H9 (cell line): ENCODE measurements at regions not wholly inside any gene's neighbourhood (a gene's known extent, or its start where the extent isn't known, plus 50 kb on each side); places are given as distances from the start of the nearest gene placed in this dataset.
A peak's percentile ranks its signal among the peaks of the same experiment; 100 is the strongest.

Experiments
- DNase-seq: peaks from one replicate; pipeline ENCODE4 v3.0.0-alpha.2; 2017
- H2AFZ ChIP-seq: one replicate; pipeline ENCODE4 v1.6.1; 2013; ENCODE audit warnings: mild to moderate bottlenecking, low read length, control low read depth, moderate library complexity
- H2AK5ac ChIP-seq: 2 replicates; pipeline ENCODE4 v1.6.1; 2013; ENCODE audit warnings: low read length, control low read depth, mixed read lengths; ENCODE audit not compliant: insufficient read length
- H2BK120ac ChIP-seq: one replicate; pipeline ENCODE4 v1.6.1; 2013; ENCODE audit warnings: low read depth, mild to moderate bottlenecking, low read length, control low read depth, inconsistent platforms; ENCODE audit not compliant: poor library complexity, severe bottlenecking
- H2BK12ac ChIP-seq: 2 replicates; pipeline ENCODE4 v1.6.1; 2013; ENCODE audit warnings: low read length, control low read depth, mixed read lengths, low read depth; ENCODE audit not compliant: insufficient read length
- H2BK15ac ChIP-seq: 2 replicates; pipeline ENCODE4 v1.6.1; 2013; ENCODE audit warnings: low read depth, low read length, control low read depth
- H2BK20ac ChIP-seq: one replicate; pipeline ENCODE4 v1.6.1; 2013; ENCODE audit warnings: low read depth, mild to moderate bottlenecking, low read length, control low read depth, inconsistent platforms; ENCODE audit not compliant: poor library complexity, severe bottlenecking
- H2BK5ac ChIP-seq: 2 replicates; pipeline ENCODE4 v1.6.1; 2013; ENCODE audit warnings: low read length, control low read depth, mixed read lengths; ENCODE audit not compliant: insufficient read length
- H3K14ac ChIP-seq: 2 replicates; pipeline ENCODE4 v1.6.1; 2013; ENCODE audit warnings: low read length, control low read depth; ENCODE audit not compliant: insufficient read depth
- H3K18ac ChIP-seq: 2 replicates; pipeline ENCODE4 v1.6.1; 2013; ENCODE audit warnings: low read depth, mild to moderate bottlenecking, mixed read lengths, low read length, control low read depth; ENCODE audit not compliant: insufficient read length
- H3K23ac ChIP-seq: 2 replicates; pipeline ENCODE4 v1.6.1; 2013; ENCODE audit warnings: low read length, control low read depth, mixed read lengths, low read depth; ENCODE audit not compliant: insufficient read length
- H3K23me2 ChIP-seq: 2 replicates; pipeline ENCODE4 v1.6.1; 2013; ENCODE audit warnings: low read depth, mild to moderate bottlenecking, mixed read lengths, low read length, control low read depth; ENCODE audit not compliant: insufficient read length, poor library complexity, severe bottlenecking
- H3K27ac ChIP-seq: 2 replicates; pipeline ENCODE4 v1.5.1; 2013; ENCODE audit warnings: low read length, control low read depth, mixed read lengths, low read depth; ENCODE audit not compliant: insufficient read length
- H3K27me3 ChIP-seq: 2 replicates; pipeline ENCODE4 v1.6.1; 2013; ENCODE audit warnings: low read length, control low read depth, inconsistent platforms; ENCODE audit not compliant: insufficient read depth
- H3K4ac ChIP-seq: 2 replicates; pipeline ENCODE4 v1.6.1; 2013; ENCODE audit warnings: low read depth, mild to moderate bottlenecking, control low read depth, inconsistent platforms, low read length, moderate library complexity
- H3K4me1 ChIP-seq: 2 replicates; pipeline ENCODE4 v1.6.1; 2013; ENCODE audit warnings: low read length, control low read depth, inconsistent platforms; ENCODE audit not compliant: insufficient read depth
- H3K4me2 ChIP-seq: 2 replicates; pipeline ENCODE4 v1.6.1; 2013; ENCODE audit warnings: low read length, control low read depth, mixed read lengths; ENCODE audit not compliant: insufficient read length, insufficient read depth
- H3K56ac ChIP-seq: 2 replicates; pipeline ENCODE4 v1.6.1; 2013; ENCODE audit warnings: low read depth, mild to moderate bottlenecking, mixed read lengths, low read length, control low read depth; ENCODE audit not compliant: insufficient read length
- H3K79me1 ChIP-seq: 2 replicates; pipeline ENCODE4 v1.6.1; 2013; ENCODE audit warnings: low read depth, mild to moderate bottlenecking, moderate library complexity, low read length, control low read depth, inconsistent platforms; ENCODE audit not compliant: insufficient read depth, poor library complexity, severe bottlenecking
- H3K79me2 ChIP-seq: 2 replicates; pipeline ENCODE4 v1.6.1; 2013; ENCODE audit warnings: low read length, control low read depth, inconsistent platforms; ENCODE audit not compliant: insufficient read depth
- H3K9ac ChIP-seq: 2 replicates; pipeline ENCODE4 v1.6.1; 2013; ENCODE audit warnings: low read length, control low read depth, mixed read lengths; ENCODE audit not compliant: insufficient read length; ENCODE audit errors: extremely low read depth
- H3K9me3 ChIP-seq: one replicate; pipeline ENCODE4 v1.6.1; 2013; ENCODE audit warnings: low read depth, low read length, inconsistent platforms; ENCODE audit not compliant: control insufficient read depth
- H3T11ph ChIP-seq: one replicate; pipeline ENCODE4 v1.6.1; 2013; ENCODE audit warnings: mild to moderate bottlenecking, low read length, control low read depth, inconsistent platforms
- H4K20me1 ChIP-seq: one replicate; pipeline ENCODE4 v1.6.1; 2013; ENCODE audit not compliant: control insufficient read depth, insufficient read length, insufficient read depth
- H4K5ac ChIP-seq: 2 replicates; pipeline ENCODE4 v1.6.1; 2013; ENCODE audit warnings: low read depth, mild to moderate bottlenecking, mixed read lengths, low read length, control low read depth; ENCODE audit not compliant: insufficient read length
- H4K8ac ChIP-seq: replicated peaks from 2 replicates; pipeline ENCODE4 v1.6.1; 2013; ENCODE audit warnings: low read length, control low read depth, mixed read lengths, low read depth; ENCODE audit not compliant: insufficient read length
- H4K91ac ChIP-seq: 2 replicates; pipeline ENCODE4 v1.6.1; 2013; ENCODE audit warnings: low read depth, mild to moderate bottlenecking, moderate library complexity, mixed read lengths, low read length, control low read depth; ENCODE audit not compliant: insufficient read length
- H3K27ac Mint-ChIP-seq, 3 experiments: 2 replicates in 2 of 3; 3 replicates in 1 of 3; pipeline ENCODE4 v1.8.0; 2020 to 2021; ENCODE audit warnings: mixed read lengths in 3 of 3, mild to moderate bottlenecking in 1 of 3, moderate library complexity in 1 of 3
- H3K27me3 Mint-ChIP-seq: 2 replicates; pipeline ENCODE4 v1.8.0; 2021; ENCODE audit warnings: low read depth, mild to moderate bottlenecking, moderate library complexity, mixed read lengths
- H3K36me3 Mint-ChIP-seq, 3 experiments: 2 replicates in 2 of 3; 3 replicates in 1 of 3; pipeline ENCODE4 v1.8.0; 2020 to 2021; ENCODE audit warnings: low read depth in 3 of 3, mixed read lengths in 3 of 3; ENCODE audit not compliant: insufficient read depth in 1 of 3
- H3K4me1 Mint-ChIP-seq, 2 experiments: 2 replicates each; pipeline ENCODE4 v1.8.0; 2020; ENCODE audit warnings: mixed read lengths in 2 of 2
- H3K4me3 Mint-ChIP-seq, 2 experiments: 2 replicates in 1 of 2; 3 replicates in 1 of 2; pipeline ENCODE4 v1.8.0; 2020 to 2021; ENCODE audit warnings: mild to moderate bottlenecking in 2 of 2, mixed read lengths in 2 of 2, moderate library complexity in 1 of 2
- H3K9me3 Mint-ChIP-seq, 2 experiments: 2 replicates in 1 of 2; 3 replicates in 1 of 2; pipeline ENCODE4 v1.8.0; 2020; ENCODE audit warnings: mild to moderate bottlenecking in 2 of 2, mixed read lengths in 2 of 2, moderate library complexity in 1 of 2
- WGBS: extraction: QIAGEN DNeasy Blood & Tissue Kit; methylation state at CpG from one replicate; pipeline ENCODE4 v1.1.7; 2013; ENCODE audit warnings: missing lambda C conversion rate, low lambda C conversion rate, mixed read lengths; ENCODE audit not compliant: insufficient read length; ENCODE audit errors: extremely low coverage; 5-methylcytosine and 5-hydroxymethylcytosine counted together
- TF ChIP-seq, protein P1 (sequence below): fragments of 200-600 bp; sonication (generic); conservative IDR thresholded peaks from 3 replicates; pipeline ENCODE4 v1.8.0; 2021; ENCODE audit warnings: antibody characterized with exemption, mild to moderate bottlenecking

GRCh38 chr18:22558945-22559385 lies 141.2 kb upstream of the CTAGE1 start:
- H3K9me3 Mint-ChIP-seq = no peaks in the 10 kb centered on the region
- no peaks in the 10 kb centered on the region for H4K20me1 ChIP-seq
- H3K27ac Mint-ChIP-seq = no peak overlapping the region
- H3K4ac ChIP-seq = no peak overlapping the region
- no peak overlapping the region for H2AFZ ChIP-seq
- H3K18ac ChIP-seq = no peak overlapping the region
- no peaks in the 10 kb centered on the region for H3K79me2 ChIP-seq
- H3K79me1 ChIP-seq = no peaks in the 10 kb centered on the region
- no peak overlapping the region for H2BK5ac ChIP-seq
- TF ChIP-seq, protein P1, sequence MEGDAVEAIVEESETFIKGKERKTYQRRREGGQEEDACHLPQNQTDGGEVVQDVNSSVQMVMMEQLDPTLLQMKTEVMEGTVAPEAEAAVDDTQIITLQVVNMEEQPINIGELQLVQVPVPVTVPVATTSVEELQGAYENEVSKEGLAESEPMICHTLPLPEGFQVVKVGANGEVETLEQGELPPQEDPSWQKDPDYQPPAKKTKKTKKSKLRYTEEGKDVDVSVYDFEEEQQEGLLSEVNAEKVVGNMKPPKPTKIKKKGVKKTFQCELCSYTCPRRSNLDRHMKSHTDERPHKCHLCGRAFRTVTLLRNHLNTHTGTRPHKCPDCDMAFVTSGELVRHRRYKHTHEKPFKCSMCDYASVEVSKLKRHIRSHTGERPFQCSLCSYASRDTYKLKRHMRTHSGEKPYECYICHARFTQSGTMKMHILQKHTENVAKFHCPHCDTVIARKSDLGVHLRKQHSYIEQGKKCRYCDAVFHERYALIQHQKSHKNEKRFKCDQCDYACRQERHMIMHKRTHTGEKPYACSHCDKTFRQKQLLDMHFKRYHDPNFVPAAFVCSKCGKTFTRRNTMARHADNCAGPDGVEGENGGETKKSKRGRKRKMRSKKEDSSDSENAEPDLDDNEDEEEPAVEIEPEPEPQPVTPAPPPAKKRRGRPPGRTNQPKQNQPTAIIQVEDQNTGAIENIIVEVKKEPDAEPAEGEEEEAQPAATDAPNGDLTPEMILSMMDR = no peak
- H3K27me3 ChIP-seq = peaks cover 17% of the 10 kb centered on the region
- no peak for DNase-seq
- H2BK120ac ChIP-seq = no peak overlapping the region
- H2BK12ac ChIP-seq = no peak overlapping the region
- H4K5ac ChIP-seq = no peak overlapping the region
- no peak overlapping the region; the same call in 1 of the 2 replicates for H3K14ac ChIP-seq
- peaks cover 17 to 29% of the 10 kb centered on the region in 2 experiments for H3K4me1 Mint-ChIP-seq
- no peaks in the 10 kb centered on the region for H3K36me3 Mint-ChIP-seq
- WGBS = no CpG with 5 or more reads among the region's 28 CpGs
- no peak overlapping the region for H4K91ac ChIP-seq
- no peaks in the 10 kb centered on the region for H3K9me3 ChIP-seq
- peaks cover 7% of the 10 kb centered on the region for H3K23me2 ChIP-seq
- peak overlapping the region; percentile 37 for H3K4me2 ChIP-seq
- H3K4me3 Mint-ChIP-seq = peak overlapping the region; percentile 65 to 78
- no peak overlapping the region for H3K23ac ChIP-seq
- no peak overlapping the region for H2AK5ac ChIP-seq
- no peak overlapping the region for H3K9ac ChIP-seq
- no peaks in the 10 kb centered on the region for H3K4me1 ChIP-seq
- H2BK15ac ChIP-seq = no peak overlapping the region
- H3K56ac ChIP-seq = no peak overlapping the region
- H2BK20ac ChIP-seq = no peak overlapping the region
- no peak overlapping the region for H3T11ph ChIP-seq
- no peak overlapping the region for H4K8ac ChIP-seq
- H3K27me3 Mint-ChIP-seq = peaks cover 71% of the 10 kb centered on the region
- no peak overlapping the region for H3K27ac ChIP-seq
